Upper lobe of right lung (tissue), 1 donor: ENCODE measurements at regions not wholly inside any gene's neighbourhood (a gene's known extent, or its start where the extent isn't known, plus 50 kb on each side); places are given as distances from the start of the nearest gene placed in this dataset.
"Not testable (repeated sequence)": the region's sequence is repeated elsewhere in the genome, so short reads cannot be mapped to it uniquely, and the experiment has no call there.

Experiments used
- ATAC-seq: fragments of 200-7000 bp; cut with Tn5 transposase; one replicate; pipeline ENCODE4 v1.9.1; 2020; ENCODE audit warnings: mild to moderate bottlenecking, moderate library complexity
- DNase-seq: peaks from one replicate; pipeline ENCODE4 v3.0.0-alpha.2; 2020
- H3K27ac ChIP-seq: fragments of 200-600 bp; one replicate; pipeline ENCODE4 v1.8.0; 2022
- H3K27me3 ChIP-seq: fragments of 200-600 bp; one replicate; pipeline ENCODE4 v1.8.0; 2022; ENCODE audit warnings: mild to moderate bottlenecking
- H3K36me3 ChIP-seq: fragments of 200-600 bp; one replicate; pipeline ENCODE4 v1.8.0; 2022
- H3K4me1 ChIP-seq: fragments of 200-600 bp; one replicate; pipeline ENCODE4 v1.8.0; 2022
- H3K4me3 ChIP-seq: fragments of 200-600 bp; one replicate; pipeline ENCODE4 v1.8.0; 2022; ENCODE audit warnings: mild to moderate bottlenecking
- H3K9me3 ChIP-seq: fragments of 200-600 bp; one replicate; pipeline ENCODE4 v1.8.0; 2022
- intact Hi-C: fragments of 100-400 bp; cut with DNase I; formaldehyde crosslinking; loops from one replicate; pipeline ENCODE4 v1.11.0; 2022
- TF ChIP-seq, protein P1 (sequence below): fragments of 200-600 bp; IDR thresholded peaks from one replicate; pipeline ENCODE4 v1.8.0; 2022; ENCODE audit warnings: antibody characterized with exemption
- donor health status: DM: no; HTN: yes; CAD: no; lungs with severe emphysema.

DNA sequence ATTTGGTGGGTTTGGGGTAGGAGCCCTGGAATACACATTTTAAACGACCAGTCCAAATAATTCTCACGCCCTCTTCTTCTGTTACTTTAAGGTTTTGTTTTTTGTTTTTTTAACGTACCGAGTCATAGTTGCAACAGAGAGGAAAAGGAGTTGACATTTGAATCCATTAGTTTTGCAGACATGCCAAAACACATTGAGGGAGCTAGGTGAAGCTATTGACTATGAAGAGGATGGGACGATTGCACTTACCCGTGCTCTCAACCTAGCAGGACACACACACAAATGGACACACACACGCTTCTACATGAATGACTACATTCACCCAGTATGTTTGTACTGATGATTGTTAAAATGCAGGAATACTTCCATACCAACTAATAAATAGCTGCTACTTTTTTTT lies 54.3 kb upstream of the CIT start:
- TF ChIP-seq, protein P1, sequence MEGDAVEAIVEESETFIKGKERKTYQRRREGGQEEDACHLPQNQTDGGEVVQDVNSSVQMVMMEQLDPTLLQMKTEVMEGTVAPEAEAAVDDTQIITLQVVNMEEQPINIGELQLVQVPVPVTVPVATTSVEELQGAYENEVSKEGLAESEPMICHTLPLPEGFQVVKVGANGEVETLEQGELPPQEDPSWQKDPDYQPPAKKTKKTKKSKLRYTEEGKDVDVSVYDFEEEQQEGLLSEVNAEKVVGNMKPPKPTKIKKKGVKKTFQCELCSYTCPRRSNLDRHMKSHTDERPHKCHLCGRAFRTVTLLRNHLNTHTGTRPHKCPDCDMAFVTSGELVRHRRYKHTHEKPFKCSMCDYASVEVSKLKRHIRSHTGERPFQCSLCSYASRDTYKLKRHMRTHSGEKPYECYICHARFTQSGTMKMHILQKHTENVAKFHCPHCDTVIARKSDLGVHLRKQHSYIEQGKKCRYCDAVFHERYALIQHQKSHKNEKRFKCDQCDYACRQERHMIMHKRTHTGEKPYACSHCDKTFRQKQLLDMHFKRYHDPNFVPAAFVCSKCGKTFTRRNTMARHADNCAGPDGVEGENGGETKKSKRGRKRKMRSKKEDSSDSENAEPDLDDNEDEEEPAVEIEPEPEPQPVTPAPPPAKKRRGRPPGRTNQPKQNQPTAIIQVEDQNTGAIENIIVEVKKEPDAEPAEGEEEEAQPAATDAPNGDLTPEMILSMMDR, result no peak
- ATAC-seq (no peak), DNase-seq (no peak)
- no peaks in the 10 kb centered on the region for H3K27me3 ChIP-seq
- no peaks in the 10 kb centered on the region for H3K4me1 ChIP-seq
- intact Hi-C loops, result no loop called here
- H3K36me3 ChIP-seq, result no peaks in the 10 kb centered on the region
- no peaks in the 10 kb centered on the region for H3K9me3 ChIP-seq
- H3K27ac ChIP-seq, result no peak overlapping the region
- H3K4me3 ChIP-seq, result no peak overlapping the region

DNA sequence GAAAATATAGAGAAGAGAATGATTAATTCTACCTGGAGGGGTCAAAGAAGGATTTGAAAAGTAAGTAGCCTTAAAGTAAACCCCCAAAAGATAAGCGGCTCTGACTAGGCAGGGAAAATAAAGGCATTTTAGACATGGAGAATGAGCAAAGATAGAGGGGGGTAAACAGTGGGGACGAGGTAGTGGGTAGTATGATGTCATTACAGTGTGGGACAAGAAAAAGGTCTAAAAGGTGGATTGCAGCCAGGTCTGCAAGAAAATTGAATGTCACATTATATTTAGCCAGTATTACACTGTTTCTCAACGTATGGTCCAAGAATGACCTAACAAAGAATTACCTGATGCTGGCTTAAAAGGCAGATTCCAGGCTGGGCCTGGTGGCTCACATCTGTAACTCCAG lies 55.8 kb upstream of the CIT start:
- H3K36me3 ChIP-seq, result no peaks in the 10 kb centered on the region
- no peak overlapping the region for H3K27ac ChIP-seq
- TF ChIP-seq, protein P1, result no peak
- no peaks in the 10 kb centered on the region for H3K27me3 ChIP-seq
- no peak for DNase-seq
- ATAC-seq, result no peak
- no peaks in the 10 kb centered on the region for H3K9me3 ChIP-seq
- H3K4me3 ChIP-seq, result no peak overlapping the region
- no peaks in the 10 kb centered on the region for H3K4me1 ChIP-seq
- intact Hi-C loops, result no loop called here

DNA sequence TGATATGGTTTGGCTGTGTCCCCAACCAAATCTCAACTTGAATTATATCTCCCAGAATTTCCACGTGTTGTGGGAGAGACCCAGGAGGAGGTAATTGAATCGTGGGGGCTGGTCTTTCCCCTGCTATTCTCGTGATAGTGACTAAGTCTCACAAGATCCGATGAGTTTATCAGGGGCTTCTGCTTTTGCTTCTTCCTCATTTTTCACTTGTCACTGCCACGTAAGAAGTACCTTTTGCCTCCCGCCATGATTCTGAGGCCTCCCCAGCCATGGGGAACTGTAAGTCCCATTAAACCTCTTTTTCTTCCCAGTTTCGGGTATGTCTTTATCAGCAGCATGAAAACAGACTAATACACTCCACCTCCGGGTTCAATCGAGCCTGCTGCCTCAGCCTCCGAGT lies 54.3 kb upstream of the BICDL1 start:
- H3K36me3 ChIP-seq, H3K9me3 ChIP-seq, H3K4me3 ChIP-seq, H3K4me1 ChIP-seq, intact Hi-C loops, H3K27ac ChIP-seq, ATAC-seq, H3K27me3 ChIP-seq, DNase-seq: not testable (repeated sequence)

DNA sequence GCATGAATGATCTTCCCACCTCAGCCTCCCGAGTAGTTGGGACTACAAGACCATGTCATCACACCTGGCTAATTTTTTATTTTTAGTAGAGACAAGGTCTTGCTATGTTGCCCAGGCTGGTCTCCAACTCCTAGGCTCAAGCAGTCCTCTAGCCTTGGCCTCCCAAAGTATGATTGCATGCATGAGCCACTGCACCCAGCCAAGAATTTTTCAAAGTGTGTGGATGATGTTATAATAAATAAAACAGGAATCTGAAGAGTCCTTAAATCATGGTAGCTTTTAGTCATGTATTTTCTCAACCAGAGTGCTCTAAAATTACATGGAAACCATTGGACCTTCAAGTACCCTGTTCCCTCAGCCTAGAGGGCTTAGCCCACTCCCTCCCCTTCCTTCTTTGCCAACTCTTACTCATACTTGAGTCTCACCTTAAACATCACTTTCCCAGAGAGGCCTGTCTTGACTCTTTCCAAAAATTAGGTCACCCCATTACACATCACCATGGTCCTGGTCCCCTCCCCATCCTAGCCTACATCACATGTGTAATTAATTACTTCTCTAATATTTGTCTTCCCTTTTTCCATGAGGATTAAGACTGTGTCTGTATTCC lies 52.2 kb upstream of the BICDL1 start:
- TF ChIP-seq, protein P1, result no peak
- no peak for DNase-seq
- Histone ChIP-seq H3K27me3 (peaks cover 5% of the 10 kb centered on the region), H3K4me3 (no peak overlapping the region), H3K36me3 (no peaks in the 10 kb centered on the region), H3K27ac (no peak overlapping the region), H3K4me1 (no peaks in the 10 kb centered on the region), H3K9me3 (no peaks in the 10 kb centered on the region)
- intact Hi-C loops, result no loop called here
- peak; percentile 80 for ATAC-seq

DNA sequence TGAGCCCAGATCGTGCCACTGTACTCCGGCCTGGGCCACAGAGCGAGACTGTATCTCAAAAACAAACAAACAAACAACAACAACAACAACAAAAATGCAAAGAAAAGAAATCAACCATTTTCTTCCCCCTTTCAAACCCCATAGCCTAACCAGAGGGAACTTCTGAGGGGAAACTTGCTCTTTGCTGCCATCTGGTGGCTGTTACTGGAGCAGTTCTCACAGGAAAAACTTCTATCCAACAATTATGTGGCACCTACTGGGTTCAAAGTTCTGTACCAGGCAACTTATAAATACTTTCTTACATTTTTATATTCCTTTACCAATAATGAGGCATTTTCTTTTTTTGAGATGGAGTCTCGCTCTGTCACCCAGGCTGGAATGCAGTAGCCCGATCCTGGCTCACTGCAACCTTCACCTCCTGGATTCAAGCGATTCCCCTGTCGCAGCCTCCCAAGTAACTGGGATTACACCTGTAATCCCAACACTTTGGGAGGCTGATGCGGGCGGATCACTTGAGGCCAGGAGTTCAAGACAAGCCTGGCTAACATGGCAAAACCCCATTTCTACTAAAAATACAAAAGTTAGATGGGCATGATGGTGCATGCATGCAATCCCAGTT lies 50.9 kb upstream of the BICDL1 start:
- Histone ChIP-seq H3K36me3 (no peaks in the 10 kb centered on the region), H3K4me3 (no peak overlapping the region), H3K27ac (no peak overlapping the region), H3K27me3 (peaks cover 5% of the 10 kb centered on the region), H3K9me3 (no peaks in the 10 kb centered on the region), H3K4me1 (no peaks in the 10 kb centered on the region)
- TF ChIP-seq, protein P1, result peak; percentile 89
- DNase-seq, result no peak
- peak; percentile 82 for ATAC-seq
- intact Hi-C loops, result no loop called here
